ENCODE measurements at regions not wholly inside any gene's neighbourhood (a gene's known extent, or its start where the extent isn't known, plus 50 kb on each side); places are given as distances from the start of the nearest gene placed in this dataset.

- Histone ChIP-seq H3K36me3 (ENCODE audit: control insufficient read depth, insufficient read depth, low read length) (no peaks in the 10 kb centered on the region), H2AFZ (ENCODE audit: low read length) (no peak overlapping the region), H3K4me1 (ENCODE audit: control insufficient read depth, extremely low read depth, insufficient read depth, low read length) (no peaks in the 10 kb centered on the region), H3K4me2 (ENCODE audit: extremely low read depth, insufficient read depth, low read length) (no peak overlapping the region), H3K79me2 (ENCODE audit: control insufficient read depth, insufficient read depth, low read length) (no peaks in the 10 kb centered on the region), H3K27me3 (ENCODE audit: control insufficient read depth, insufficient read depth, low read length) (no peaks in the 10 kb centered on the region), H3K9me3 (ENCODE audit: control insufficient read depth, insufficient read depth, low read depth, low read length) (no peaks in the 10 kb centered on the region), H3K27ac (ENCODE audit: insufficient read depth, low read length) (no peak overlapping the region), H3K4me3 (replicated peaks in 1 of 4; ENCODE audit: control extremely low read depth in 1 of 4, insufficient read depth in 1 of 4, low read depth in 3 of 4, low read length in 4 of 4) (no peak overlapping the region), H4K20me1 (ENCODE audit: control insufficient read depth, extremely low read depth, insufficient read depth, low read length) (no peaks in the 10 kb centered on the region), H3K9ac (ENCODE audit: insufficient read depth, low read length) (no peak overlapping the region)
- TF ChIP-seq EZH2 (IDR thresholded peaks at IDR 0.05; ENCODE audit: low read length, missing control alignments), result no peak
- TF ChIP-seq, protein P1, sequence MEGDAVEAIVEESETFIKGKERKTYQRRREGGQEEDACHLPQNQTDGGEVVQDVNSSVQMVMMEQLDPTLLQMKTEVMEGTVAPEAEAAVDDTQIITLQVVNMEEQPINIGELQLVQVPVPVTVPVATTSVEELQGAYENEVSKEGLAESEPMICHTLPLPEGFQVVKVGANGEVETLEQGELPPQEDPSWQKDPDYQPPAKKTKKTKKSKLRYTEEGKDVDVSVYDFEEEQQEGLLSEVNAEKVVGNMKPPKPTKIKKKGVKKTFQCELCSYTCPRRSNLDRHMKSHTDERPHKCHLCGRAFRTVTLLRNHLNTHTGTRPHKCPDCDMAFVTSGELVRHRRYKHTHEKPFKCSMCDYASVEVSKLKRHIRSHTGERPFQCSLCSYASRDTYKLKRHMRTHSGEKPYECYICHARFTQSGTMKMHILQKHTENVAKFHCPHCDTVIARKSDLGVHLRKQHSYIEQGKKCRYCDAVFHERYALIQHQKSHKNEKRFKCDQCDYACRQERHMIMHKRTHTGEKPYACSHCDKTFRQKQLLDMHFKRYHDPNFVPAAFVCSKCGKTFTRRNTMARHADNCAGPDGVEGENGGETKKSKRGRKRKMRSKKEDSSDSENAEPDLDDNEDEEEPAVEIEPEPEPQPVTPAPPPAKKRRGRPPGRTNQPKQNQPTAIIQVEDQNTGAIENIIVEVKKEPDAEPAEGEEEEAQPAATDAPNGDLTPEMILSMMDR (conservative IDR thresholded peaks at IDR 0.05 in 1 of 2, IDR thresholded peaks at IDR 0.05 in 1 of 2; ENCODE audit: low read depth in 1 of 2, low read length in 2 of 2), result no peak
- no peak for DNase-seq (ENCODE audit: low read depth in 2 of 2)
Observed at GRCh38 chr10:61169294-61169693, 225.3 kb upstream of the RHOBTB1 start.

DNA sequence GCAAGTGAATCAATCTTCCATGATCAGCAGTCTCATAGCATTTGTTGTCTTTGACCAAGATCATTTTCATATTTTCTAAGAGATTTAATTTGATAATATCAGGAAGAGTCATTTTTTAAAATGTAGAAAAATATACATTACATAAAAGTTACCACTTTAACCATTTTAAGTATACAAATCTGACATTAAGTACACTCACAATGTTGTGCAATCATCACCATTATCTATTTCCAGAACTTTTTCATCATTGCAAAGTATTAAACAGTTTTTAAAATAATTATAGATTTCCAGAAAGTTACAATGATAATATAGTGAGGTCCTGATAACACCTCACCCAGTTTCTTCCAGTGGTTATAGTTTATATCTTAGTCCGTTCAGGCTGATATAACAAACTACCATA is 222.5 kb upstream of the RHOBTB1 start:
- H3K9ac ChIP-seq (ENCODE audit: insufficient read depth, low read length), result no peak overlapping the region
- H4K20me1 ChIP-seq (ENCODE audit: control insufficient read depth, extremely low read depth, insufficient read depth, low read length), result no peaks in the 10 kb centered on the region
- no peak for DNase-seq (ENCODE audit: low read depth in 2 of 2)
- no peaks in the 10 kb centered on the region for H3K36me3 ChIP-seq (ENCODE audit: control insufficient read depth, insufficient read depth, low read length)
- TF ChIP-seq, protein P1 (conservative IDR thresholded peaks at IDR 0.05 in 1 of 2, IDR thresholded peaks at IDR 0.05 in 1 of 2; ENCODE audit: low read depth in 1 of 2, low read length in 2 of 2), result no peak
- no peak for TF ChIP-seq EZH2 (IDR thresholded peaks at IDR 0.05; ENCODE audit: low read length, missing control alignments)
- H2AFZ ChIP-seq (ENCODE audit: low read length), result no peak overlapping the region
- no peak overlapping the region for H3K4me3 ChIP-seq (replicated peaks in 1 of 4; ENCODE audit: control extremely low read depth in 1 of 4, insufficient read depth in 1 of 4, low read depth in 3 of 4, low read length in 4 of 4)
- H3K27ac ChIP-seq (ENCODE audit: insufficient read depth, low read length), result no peak overlapping the region
- no peaks in the 10 kb centered on the region for H3K9me3 ChIP-seq (ENCODE audit: control insufficient read depth, insufficient read depth, low read depth, low read length)
- no peaks in the 10 kb centered on the region for H3K27me3 ChIP-seq (ENCODE audit: control insufficient read depth, insufficient read depth, low read length)
- H3K4me1 ChIP-seq (ENCODE audit: control insufficient read depth, extremely low read depth, insufficient read depth, low read length), result no peaks in the 10 kb centered on the region
- H3K4me2 ChIP-seq (ENCODE audit: extremely low read depth, insufficient read depth, low read length), result no peak overlapping the region
- no peaks in the 10 kb centered on the region for H3K79me2 ChIP-seq (ENCODE audit: control insufficient read depth, insufficient read depth, low read length)

- no peak for TF ChIP-seq EZH2 (IDR thresholded peaks at IDR 0.05; ENCODE audit: low read length, missing control alignments)
- TF ChIP-seq, protein P1 (conservative IDR thresholded peaks at IDR 0.05 in 1 of 2, IDR thresholded peaks at IDR 0.05 in 1 of 2; ENCODE audit: low read depth in 1 of 2, low read length in 2 of 2), result no peak
- no peaks in the 10 kb centered on the region for H3K4me1 ChIP-seq (ENCODE audit: control insufficient read depth, extremely low read depth, insufficient read depth, low read length)
- H3K27ac ChIP-seq (ENCODE audit: insufficient read depth, low read length), result no peak overlapping the region
- no peaks in the 10 kb centered on the region for H4K20me1 ChIP-seq (ENCODE audit: control insufficient read depth, extremely low read depth, insufficient read depth, low read length)
- H3K79me2 ChIP-seq (ENCODE audit: control insufficient read depth, insufficient read depth, low read length), result no peaks in the 10 kb centered on the region
- H3K27me3 ChIP-seq (ENCODE audit: control insufficient read depth, insufficient read depth, low read length), result no peaks in the 10 kb centered on the region
- no peak overlapping the region for H3K9ac ChIP-seq (ENCODE audit: insufficient read depth, low read length)
- no peaks in the 10 kb centered on the region for H3K36me3 ChIP-seq (ENCODE audit: control insufficient read depth, insufficient read depth, low read length)
- DNase-seq (ENCODE audit: low read depth in 2 of 2), result no peak
- no peak overlapping the region for H3K4me3 ChIP-seq (replicated peaks in 1 of 4; ENCODE audit: control extremely low read depth in 1 of 4, insufficient read depth in 1 of 4, low read depth in 3 of 4, low read length in 4 of 4)
- no peaks in the 10 kb centered on the region for H3K9me3 ChIP-seq (ENCODE audit: control insufficient read depth, insufficient read depth, low read depth, low read length)
- no peak overlapping the region for H2AFZ ChIP-seq (ENCODE audit: low read length)
- H3K4me2 ChIP-seq (ENCODE audit: extremely low read depth, insufficient read depth, low read length), result no peak overlapping the region
Observed at GRCh38 chr10:61166065-61166464, 222.1 kb upstream of the RHOBTB1 start.

Data from fibroblast of lung (primary cell).